Stimulated activated naive CD8-positive, alpha-beta T cell treated with anti-CD3 and anti-CD28 coated beads, Interleukin-15, Interleukin-2, amounts not matched to agents 100 U/mL and 50 U/mL, for 24 hours (primary cell): ENCODE measurements at regions not wholly inside any gene's neighbourhood (a gene's known extent, or its start where the extent isn't known, plus 50 kb on each side); places are given as distances from the start of the nearest gene placed in this dataset.
"Not testable (repeated sequence)": the region's sequence is repeated elsewhere in the genome, so short reads cannot be mapped to it uniquely, and the experiment has no call there.

Experiments used
- ATAC-seq: fragments of 150-1000 bp; cut with Tn5 transposase; one replicate; pipeline ENCODE4 v1.10.0; 2021
- DNase-seq: peaks from one replicate; pipeline ENCODE4 v3.0.0; 2021

- DNase-seq (no peak), ATAC-seq (no peak)
Observed at GRCh38 chr9:25913806-25914205, 235.6 kb upstream of the TUSC1 start.

GRCh38 chr9:25904701-25905100 lies 226.5 kb upstream of the TUSC1 start:
- no peak for DNase-seq
- no peak for ATAC-seq

- no peak for ATAC-seq
- DNase-seq = no peak
Observed at GRCh38 chr9:25891527-25891926, 213.3 kb upstream of the TUSC1 start.

- no peak for DNase-seq
- no peak for ATAC-seq
Observed at GRCh38 chr9:25889661-25890060, 211.4 kb upstream of the TUSC1 start.

GRCh38 chr9:25876248-25876647 lies 198.0 kb upstream of the TUSC1 start:
- ATAC-seq = no peak

GRCh38 chr9:25864509-25864908 lies 186.3 kb upstream of the TUSC1 start:
- no peak for DNase-seq
- ATAC-seq = no peak

More at GRCh38 chr9:25876248-25876647, 198.0 kb upstream of the TUSC1 start:
- DNase-seq = no peak

GRCh38 chr9:25861421-25861820 lies 183.2 kb upstream of the TUSC1 start:
- DNase-seq = no peak

GRCh38 chr9:25857147-25857546 lies 178.9 kb upstream of the TUSC1 start:
- DNase-seq = no peak

More at GRCh38 chr9:25861421-25861820, 183.2 kb upstream of the TUSC1 start:
- no peak for ATAC-seq

GRCh38 chr9:25850803-25851202 lies 172.6 kb upstream of the TUSC1 start:
- no peak for ATAC-seq
- DNase-seq = no peak

More at GRCh38 chr9:25857147-25857546, 178.9 kb upstream of the TUSC1 start:
- ATAC-seq = no peak

GRCh38 chr9:25845867-25846266 lies 167.6 kb upstream of the TUSC1 start:
- no peak for DNase-seq
- ATAC-seq = no peak

- ATAC-seq = no peak
- DNase-seq = no peak
Observed at GRCh38 chr9:25830381-25830780, 152.1 kb upstream of the TUSC1 start.

- no peak for DNase-seq
- ATAC-seq = no peak
Observed at GRCh38 chr9:25827626-25828025, 149.4 kb upstream of the TUSC1 start.

- ATAC-seq (no peak), DNase-seq (no peak)
Observed at GRCh38 chr9:25816439-25816838, 138.2 kb upstream of the TUSC1 start.

- DNase-seq (no peak), ATAC-seq (no peak)
Observed at GRCh38 chr9:25814023-25814422, 135.8 kb upstream of the TUSC1 start.

- no peak for ATAC-seq
- DNase-seq = no peak
Observed at GRCh38 chr9:25813478-25813877, 135.2 kb upstream of the TUSC1 start.

- DNase-seq (no peak), ATAC-seq (no peak)
Observed at GRCh38 chr9:25808554-25808953, 130.3 kb upstream of the TUSC1 start.

- DNase-seq (no peak), ATAC-seq (no peak)
Observed at GRCh38 chr9:25804856-25805255, 126.6 kb upstream of the TUSC1 start.

GRCh38 chr9:25801989-25802388 lies 123.7 kb upstream of the TUSC1 start:
- DNase-seq, ATAC-seq: not testable (repeated sequence)

- no peak for DNase-seq
- no peak for ATAC-seq
Observed at GRCh38 chr9:25773805-25774204, 95.6 kb upstream of the TUSC1 start.

- DNase-seq (no peak), ATAC-seq (no peak)
Observed at GRCh38 chr9:25755951-25756350, 77.7 kb upstream of the TUSC1 start.

- no peak for DNase-seq
- ATAC-seq = no peak
Observed at GRCh38 chr9:25752398-25752797, 74.2 kb upstream of the TUSC1 start.

- ATAC-seq = no peak
Observed at GRCh38 chr9:25742256-25742655, 64.0 kb upstream of the TUSC1 start.

GRCh38 chr9:25733336-25733982 lies 55.2 kb upstream of the TUSC1 start:
- ATAC-seq = no peak
- DNase-seq = no peak

More at GRCh38 chr9:25742256-25742655, 64.0 kb upstream of the TUSC1 start:
- no peak for DNase-seq
